ENCODE measurements at regions not wholly inside any gene's neighbourhood (a gene's known extent, or its start where the extent isn't known, plus 50 kb on each side); places are given as distances from the start of the nearest gene placed in this dataset.
"Not testable (repeated sequence)": the region's sequence is repeated elsewhere in the genome, so short reads cannot be mapped to it uniquely, and the experiment has no call there.

- DNase-seq (ENCODE audit: low spot score): no peak
Observed at GRCh38 chr4:167831855-167832254, 260.5 kb upstream of the ANXA10 start.

GRCh38 chr4:167838686-167839085 lies 253.7 kb upstream of the ANXA10 start:
- no peak for DNase-seq (ENCODE audit: low spot score)

DNA sequence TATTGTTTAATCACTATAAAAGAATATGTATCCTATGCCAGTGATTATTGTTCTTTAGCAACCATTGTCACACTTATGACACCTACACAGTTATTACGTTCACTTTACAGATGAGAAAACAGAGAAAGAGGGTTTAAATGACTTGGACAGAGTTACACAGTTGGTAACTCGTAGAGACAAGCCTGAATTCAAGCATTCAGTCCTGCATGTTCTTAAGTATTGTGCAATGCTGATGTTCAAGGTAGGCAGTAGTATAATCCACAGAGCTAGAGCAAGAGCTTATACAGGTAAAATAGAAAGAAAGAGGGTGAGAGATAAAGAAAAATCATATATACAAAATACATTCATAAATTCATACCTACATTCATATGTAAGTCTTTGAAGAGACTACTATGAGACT lies 249.8 kb upstream of the ANXA10 start:
- no peak for DNase-seq (ENCODE audit: low spot score)

GRCh38 chr4:167854881-167855280 lies 237.5 kb upstream of the ANXA10 start:
- no peak for DNase-seq (ENCODE audit: low spot score)

- DNase-seq (ENCODE audit: low spot score): not testable (repeated sequence)
Observed at GRCh38 chr4:167858127-167858526, 234.2 kb upstream of the ANXA10 start.

GRCh38 chr4:167867191-167867590 lies 225.1 kb upstream of the ANXA10 start:
- DNase-seq (ENCODE audit: low spot score): no peak

DNA sequence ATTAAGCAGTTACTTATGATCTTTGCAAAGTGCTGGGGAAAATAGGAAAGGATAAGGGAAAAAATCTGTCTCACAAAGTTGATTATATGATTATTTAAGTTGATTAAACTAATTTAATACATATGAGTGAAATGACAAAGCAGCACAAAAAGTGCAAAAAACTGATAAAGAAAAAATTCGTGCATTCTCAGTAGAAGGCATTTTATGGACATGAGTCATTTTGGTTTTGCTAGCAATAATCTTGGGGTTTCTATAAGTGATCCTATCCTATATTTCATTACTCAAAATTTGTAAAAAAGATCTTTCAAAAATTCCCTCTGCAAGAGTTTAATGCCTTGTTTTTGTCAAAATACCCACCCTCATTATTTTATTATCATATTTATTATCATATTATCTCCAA lies 224.2 kb upstream of the ANXA10 start:
- DNase-seq (ENCODE audit: low spot score): no peak

DNA sequence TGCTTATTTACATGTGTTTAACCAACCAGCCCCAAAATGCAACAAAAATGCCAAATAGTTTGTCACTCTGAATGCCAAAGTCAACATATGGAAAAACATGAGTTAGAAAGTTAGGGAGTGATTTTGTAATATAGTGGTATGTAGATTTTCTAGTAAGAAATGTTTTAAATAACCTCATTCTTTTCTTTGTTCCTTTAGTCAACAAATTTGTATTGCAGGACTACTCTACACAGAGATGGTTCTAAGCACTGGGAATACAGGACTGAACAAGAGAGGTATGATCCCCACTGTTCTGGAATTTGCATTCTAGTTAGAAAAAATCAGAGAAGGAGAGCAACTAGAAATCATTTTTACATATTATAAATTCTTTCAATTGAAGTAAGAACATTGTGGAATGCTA lies 218.8 kb upstream of the ANXA10 start:
- DNase-seq (ENCODE audit: low spot score): no peak

DNA sequence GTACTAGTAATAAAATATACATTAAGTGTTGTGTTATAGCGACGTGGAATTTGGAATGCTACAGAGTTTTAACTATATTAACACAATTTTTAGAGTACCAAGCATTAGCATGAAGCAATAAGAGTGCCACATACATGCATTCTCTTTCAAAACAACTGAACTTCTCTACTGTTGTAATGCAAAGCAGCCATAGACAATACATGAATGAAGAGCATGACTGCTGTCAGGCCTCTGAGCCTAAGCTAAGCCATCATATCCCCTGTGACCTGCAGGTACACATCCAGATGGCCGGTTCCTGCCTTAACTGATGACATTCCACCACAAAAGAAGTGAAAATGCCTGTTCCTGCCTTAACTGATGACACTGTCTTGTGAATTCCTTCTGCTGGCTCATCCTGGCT lies 216.2 kb upstream of the ANXA10 start:
- not testable (repeated sequence) for DNase-seq (ENCODE audit: low spot score)

DNA sequence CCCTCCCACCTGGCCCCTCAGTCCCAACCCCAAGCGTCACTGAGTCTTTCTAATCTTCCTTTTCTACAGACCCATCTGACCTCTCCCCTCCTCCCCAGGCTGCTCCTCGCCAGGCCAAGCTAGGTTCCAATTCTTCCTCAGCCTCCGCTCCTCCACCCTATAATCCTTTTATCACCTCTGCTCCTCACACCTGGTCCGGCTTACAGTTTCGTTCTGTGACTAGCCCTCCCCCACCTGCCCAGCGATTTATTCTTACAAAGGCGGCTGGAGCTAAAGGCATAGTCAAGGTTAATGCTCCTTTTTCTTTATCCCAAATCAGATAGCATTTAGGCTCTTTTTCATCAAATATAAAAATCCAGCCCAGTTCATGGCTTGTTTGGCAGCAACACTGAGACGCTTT lies 214.5 kb upstream of the ANXA10 start:
- not testable (repeated sequence) for DNase-seq (ENCODE audit: low spot score)

- no peak for DNase-seq (ENCODE audit: low spot score)
Observed at GRCh38 chr4:167883266-167883665, 209.1 kb upstream of the ANXA10 start.

- no peak for DNase-seq (ENCODE audit: low spot score)
Observed at GRCh38 chr4:167885071-167885470, 207.3 kb upstream of the ANXA10 start.

DNA sequence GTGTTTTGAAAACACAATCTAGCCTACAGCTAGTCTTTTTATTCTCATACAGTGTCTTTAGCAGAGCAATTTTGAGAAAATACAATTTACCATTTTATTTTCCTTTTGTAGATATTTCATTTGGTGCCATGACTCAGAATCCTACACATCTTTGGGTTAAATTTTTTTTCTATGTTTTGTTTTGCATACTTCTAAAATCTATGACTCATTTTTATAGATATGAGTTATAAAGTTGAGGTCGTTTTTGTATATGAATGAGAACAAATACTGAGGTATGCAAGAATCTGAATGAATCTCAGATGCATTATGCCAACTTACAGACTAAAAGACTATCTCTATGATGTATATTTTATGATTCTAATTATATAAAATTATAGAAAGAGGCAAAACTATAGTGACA lies 206.5 kb upstream of the ANXA10 start:
- no peak for DNase-seq (ENCODE audit: low spot score)

GRCh38 chr4:167887726-167888125 lies 204.6 kb upstream of the ANXA10 start:
- no peak for DNase-seq (ENCODE audit: low spot score)

- DNase-seq (ENCODE audit: low spot score): no peak
Observed at GRCh38 chr4:167890226-167890625, 202.1 kb upstream of the ANXA10 start.

DNA sequence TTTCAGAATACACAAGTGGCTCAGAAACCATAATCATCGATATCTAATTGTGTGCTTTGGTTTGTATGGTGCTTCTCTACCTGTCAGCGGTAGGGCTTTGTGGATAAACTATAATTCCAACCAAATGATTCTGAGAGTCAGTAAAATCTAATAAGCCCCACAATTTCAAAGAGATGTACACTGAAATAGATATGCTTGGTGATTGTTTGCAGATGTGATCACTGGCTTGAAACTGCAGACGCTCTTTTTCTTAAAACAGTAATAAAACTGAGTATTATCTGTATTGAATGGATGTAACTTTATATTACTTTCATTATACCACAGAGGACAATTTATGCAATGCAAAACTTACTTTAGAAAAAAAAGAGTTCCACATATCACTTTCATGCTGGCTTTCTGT lies 198.8 kb upstream of the ANXA10 start:
- no peak for DNase-seq (ENCODE audit: low spot score)

- not testable (repeated sequence) for DNase-seq (ENCODE audit: low spot score)
Observed at GRCh38 chr4:167896260-167896659, 196.1 kb upstream of the ANXA10 start.

DNA sequence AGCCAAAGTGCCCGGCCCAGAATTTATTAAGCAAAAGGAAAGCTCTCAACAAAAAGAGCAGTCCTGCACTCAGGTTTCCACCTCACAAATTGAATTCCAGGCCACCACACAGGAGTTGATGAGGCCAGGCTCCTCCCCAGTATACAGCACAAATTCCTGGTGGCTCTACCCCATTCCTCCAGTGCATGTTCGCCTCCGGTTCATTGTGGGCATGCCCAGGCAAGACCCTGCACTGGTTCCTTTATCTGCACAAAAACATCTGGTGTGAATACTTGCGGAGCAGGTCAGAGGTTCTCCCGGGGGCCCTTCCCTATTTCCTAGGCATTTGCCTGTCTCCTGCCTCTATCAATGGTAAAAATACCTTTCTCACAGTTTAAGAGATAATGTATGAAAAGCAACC lies 195.2 kb upstream of the ANXA10 start:
- no peak for DNase-seq (ENCODE audit: low spot score)

GRCh38 chr4:167903291-167903721 lies 189.0 kb upstream of the ANXA10 start:
- DNase-seq (ENCODE audit: low spot score): no peak

GRCh38 chr4:167906851-167907250 lies 185.5 kb upstream of the ANXA10 start:
- DNase-seq (ENCODE audit: low spot score): no peak

DNA sequence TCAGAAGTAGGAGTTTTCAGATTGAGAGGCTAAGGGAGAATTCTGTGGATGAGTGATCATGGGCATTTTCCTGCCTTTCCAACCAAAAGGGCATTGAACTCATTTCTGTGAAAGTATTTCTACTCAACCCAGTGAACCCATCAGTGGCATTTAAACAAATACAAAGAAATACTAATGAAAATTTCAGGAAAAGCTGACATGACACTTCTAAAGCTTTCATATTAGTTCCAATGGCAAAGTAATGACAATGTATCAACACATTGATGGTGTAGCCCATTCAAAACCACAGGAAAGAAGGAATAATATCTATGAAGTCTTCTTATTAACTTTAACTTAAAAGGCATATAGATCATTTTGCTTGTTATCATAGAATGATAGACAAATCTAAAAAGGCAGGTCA lies 183.5 kb upstream of the ANXA10 start:
- DNase-seq (ENCODE audit: low spot score): no peak

GRCh38 chr4:167912535-167912934 lies 179.8 kb upstream of the ANXA10 start:
- DNase-seq (ENCODE audit: low spot score): not testable (repeated sequence)

DNA sequence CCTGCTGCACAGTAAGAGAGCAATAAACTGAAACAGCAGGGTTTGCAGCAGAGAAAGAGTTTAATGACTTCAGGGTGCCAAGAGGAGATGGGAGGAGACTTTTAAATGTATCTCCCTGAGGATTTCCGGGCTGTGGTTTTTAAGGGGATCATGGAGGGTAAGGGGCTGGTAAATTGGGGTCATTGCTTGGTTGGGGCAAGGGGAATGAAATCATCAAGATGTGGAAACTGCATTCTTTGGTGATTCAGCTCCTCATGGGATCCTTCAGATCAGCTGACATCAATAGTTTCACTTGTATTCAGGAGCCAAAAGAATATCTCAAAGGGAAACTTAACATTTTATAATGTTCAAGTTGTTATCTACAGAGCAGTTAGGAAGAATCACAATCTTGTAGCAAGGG lies 174.3 kb upstream of the ANXA10 start:
- no peak for DNase-seq (ENCODE audit: low spot score)

- DNase-seq (ENCODE audit: low spot score): no peak
Observed at GRCh38 chr4:167930166-167930565, 162.2 kb upstream of the ANXA10 start.

DNA sequence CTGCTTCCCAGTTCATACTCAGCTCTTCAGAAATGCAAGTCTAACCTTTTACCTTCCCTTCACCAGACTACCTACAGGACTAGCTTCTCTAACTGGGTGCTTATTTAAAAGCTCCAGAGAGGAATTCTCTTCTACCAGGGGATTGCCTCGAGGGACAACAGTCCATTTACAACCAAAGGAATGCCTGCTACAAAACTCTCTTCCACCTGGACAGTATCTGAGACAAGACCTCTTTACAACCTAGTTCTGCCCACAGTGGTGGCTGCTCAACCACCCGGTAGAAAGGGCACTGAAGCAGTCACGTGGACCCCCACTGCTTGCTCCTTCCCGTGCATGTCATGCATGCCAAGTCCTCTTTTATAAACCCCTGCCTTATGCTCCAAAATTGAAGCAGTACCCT lies 158.1 kb upstream of the ANXA10 start:
- no peak for DNase-seq (ENCODE audit: low spot score)
